ENCODE measurements at regions not wholly inside any gene's neighbourhood (a gene's known extent, or its start where the extent isn't known, plus 50 kb on each side); places are given as distances from the start of the nearest gene placed in this dataset.

- H3K4me1 Mint-ChIP-seq = peaks cover 25% of the 10 kb centered on the region
- ChIA-PET CTCF (no interaction called here), POLR2A (no interaction called here)
- ATAC-seq (no peak), DNase-seq (ENCODE audit: low spot score) (no peak)
- H3K9me3 Mint-ChIP-seq = no peaks in the 10 kb centered on the region
- no peaks in the 10 kb centered on the region for H3K27me3 Mint-ChIP-seq (ENCODE audit: low read depth)
- H3K27ac Mint-ChIP-seq = no peak overlapping the region
- no peaks in the 10 kb centered on the region for H3K36me3 Mint-ChIP-seq
- H3K4me3 Mint-ChIP-seq = no peak overlapping the region
- TF ChIP-seq SMAD4 (CRISPR knock-in tag; IDR thresholded peaks at IDR 0.05) (no peak), ATF6 (CRISPR knock-in tag; IDR thresholded peaks at IDR 0.05) (no peak), ATF1 (CRISPR knock-in tag; IDR thresholded peaks at IDR 0.05) (no peak), FOXP1 (CRISPR knock-in tag; IDR thresholded peaks at IDR 0.05; ENCODE audit: borderline replicate concordance) (no peak), NFYB (CRISPR knock-in tag; conservative IDR thresholded peaks at IDR 0.05; ENCODE audit: low read depth) (no peak), MXD4 (CRISPR knock-in tag; IDR thresholded peaks at IDR 0.05; ENCODE audit: borderline replicate concordance) (no peak), ATF2 (CRISPR knock-in tag; IDR thresholded peaks at IDR 0.05; ENCODE audit: borderline replicate concordance, low read depth) (no peak), ZNF532 (CRISPR knock-in tag; IDR thresholded peaks at IDR 0.05; ENCODE audit: borderline replicate concordance) (no peak), CBFB (CRISPR knock-in tag; IDR thresholded peaks at IDR 0.05; ENCODE audit: low read depth) (no peak), ZBTB43 (CRISPR knock-in tag; IDR thresholded peaks at IDR 0.05) (no peak)
- TF ChIP-seq, protein P1, sequence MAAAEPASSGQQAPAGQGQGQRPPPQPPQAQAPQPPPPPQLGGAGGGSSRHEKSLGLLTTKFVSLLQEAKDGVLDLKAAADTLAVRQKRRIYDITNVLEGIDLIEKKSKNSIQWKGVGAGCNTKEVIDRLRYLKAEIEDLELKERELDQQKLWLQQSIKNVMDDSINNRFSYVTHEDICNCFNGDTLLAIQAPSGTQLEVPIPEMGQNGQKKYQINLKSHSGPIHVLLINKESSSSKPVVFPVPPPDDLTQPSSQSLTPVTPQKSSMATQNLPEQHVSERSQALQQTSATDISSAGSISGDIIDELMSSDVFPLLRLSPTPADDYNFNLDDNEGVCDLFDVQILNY (CRISPR knock-in tag; IDR thresholded peaks at IDR 0.05) = no peak
- TF ChIP-seq, protein P2, sequence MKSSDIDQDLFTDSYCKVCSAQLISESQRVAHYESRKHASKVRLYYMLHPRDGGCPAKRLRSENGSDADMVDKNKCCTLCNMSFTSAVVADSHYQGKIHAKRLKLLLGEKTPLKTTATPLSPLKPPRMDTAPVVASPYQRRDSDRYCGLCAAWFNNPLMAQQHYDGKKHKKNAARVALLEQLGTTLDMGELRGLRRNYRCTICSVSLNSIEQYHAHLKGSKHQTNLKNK (CRISPR knock-in tag; IDR thresholded peaks at IDR 0.05) = no peak
- TF ChIP-seq, protein P3, sequence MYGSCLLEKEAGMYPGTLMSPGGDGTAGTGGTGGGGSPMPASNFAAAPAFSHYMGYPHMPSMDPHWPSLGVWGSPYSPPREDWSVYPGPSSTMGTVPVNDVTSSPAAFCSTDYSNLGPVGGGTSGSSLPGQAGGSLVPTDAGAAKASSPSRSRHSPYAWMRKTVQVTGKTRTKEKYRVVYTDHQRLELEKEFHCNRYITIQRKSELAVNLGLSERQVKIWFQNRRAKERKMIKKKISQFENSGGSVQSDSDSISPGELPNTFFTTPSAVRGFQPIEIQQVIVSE (CRISPR knock-in tag; IDR thresholded peaks at IDR 0.05; ENCODE audit: borderline replicate concordance) = no peak
Measured at GRCh38 chr5:96140084-96140483, 178.4 kb upstream of the ELL2 start.

GRCh38 chr5:96134886-96135285, 173.2 kb upstream of the ELL2 start:
- DNase-seq (ENCODE audit: low spot score) (no peak), ATAC-seq (no peak)
- ChIA-PET CTCF (no interaction called here), POLR2A (no interaction called here)
- Mint-ChIP-seq H3K4me3 (no peak overlapping the region), H3K36me3 (no peaks in the 10 kb centered on the region), H3K9me3 (no peaks in the 10 kb centered on the region), H3K27ac (no peak overlapping the region), H3K4me1 (0 out of 2 replicates have a peak, but pooled peaks cover 1% of the 10 kb centered on the region), H3K27me3 (ENCODE audit: low read depth) (no peaks in the 10 kb centered on the region)
- TF ChIP-seq FOXK1 (CRISPR knock-in tag; IDR thresholded peaks at IDR 0.05) (no peak), ZNF671 (CRISPR knock-in tag; IDR thresholded peaks at IDR 0.05) (no peak), AR (CRISPR knock-in tag; IDR thresholded peaks at IDR 0.05) (no peak), ATF1 (CRISPR knock-in tag; IDR thresholded peaks at IDR 0.05) (no peak), GABPB1 (CRISPR knock-in tag; IDR thresholded peaks at IDR 0.05) (no peak)
- TF ChIP-seq, protein P4, sequence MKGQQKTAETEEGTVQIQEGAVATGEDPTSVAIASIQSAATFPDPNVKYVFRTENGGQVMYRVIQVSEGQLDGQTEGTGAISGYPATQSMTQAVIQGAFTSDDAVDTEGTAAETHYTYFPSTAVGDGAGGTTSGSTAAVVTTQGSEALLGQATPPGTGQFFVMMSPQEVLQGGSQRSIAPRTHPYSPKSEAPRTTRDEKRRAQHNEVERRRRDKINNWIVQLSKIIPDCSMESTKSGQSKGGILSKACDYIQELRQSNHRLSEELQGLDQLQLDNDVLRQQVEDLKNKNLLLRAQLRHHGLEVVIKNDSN (CRISPR knock-in tag; IDR thresholded peaks at IDR 0.05) = no peak
- TF ChIP-seq, protein P5, sequence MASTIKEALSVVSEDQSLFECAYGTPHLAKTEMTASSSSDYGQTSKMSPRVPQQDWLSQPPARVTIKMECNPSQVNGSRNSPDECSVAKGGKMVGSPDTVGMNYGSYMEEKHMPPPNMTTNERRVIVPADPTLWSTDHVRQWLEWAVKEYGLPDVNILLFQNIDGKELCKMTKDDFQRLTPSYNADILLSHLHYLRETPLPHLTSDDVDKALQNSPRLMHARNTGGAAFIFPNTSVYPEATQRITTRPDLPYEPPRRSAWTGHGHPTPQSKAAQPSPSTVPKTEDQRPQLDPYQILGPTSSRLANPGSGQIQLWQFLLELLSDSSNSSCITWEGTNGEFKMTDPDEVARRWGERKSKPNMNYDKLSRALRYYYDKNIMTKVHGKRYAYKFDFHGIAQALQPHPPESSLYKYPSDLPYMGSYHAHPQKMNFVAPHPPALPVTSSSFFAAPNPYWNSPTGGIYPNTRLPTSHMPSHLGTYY (CRISPR knock-in tag; IDR thresholded peaks at IDR 0.05) = no peak
